GM12892 (cell line): ENCODE measurements at regions not wholly inside any gene's neighbourhood (a gene's known extent, or its start where the extent isn't known, plus 50 kb on each side); places are given as distances from the start of the nearest gene placed in this dataset.
"Not testable (repeated sequence)": the region's sequence is repeated elsewhere in the genome, so short reads cannot be mapped to it uniquely, and the experiment has no call there.

Experiments used
- DNase-seq: peaks from one replicate; pipeline ENCODE4 v3.0.0; 2011; ENCODE audit not compliant: insufficient read length
- FAIRE-seq: peaks from 2 replicates; lab custom pipeline; 2011; peaks lifted over from hg19 to GRCh38; lab: Jason Lieb, UNC
- POLR2A ChIP-seq: IDR thresholded peaks from 2 replicates; pipeline ENCODE4 v1.6.1; 2011; ENCODE audit warnings: low read depth, low read length, control low read depth
- POLR2AphosphoS5 ChIP-seq: IDR thresholded peaks from 2 replicates; pipeline ENCODE4 v1.6.1; 2011; ENCODE audit warnings: low read depth, low read length, control low read depth
- TAF1 ChIP-seq: IDR thresholded peaks from 2 replicates; pipeline ENCODE4 v1.6.1; 2011; ENCODE audit warnings: low read depth, mild to moderate bottlenecking, control low read depth, low read length, borderline replicate concordance

- TF ChIP-seq TAF1 (no peak), POLR2A (no peak), POLR2AphosphoS5 (no peak)
- FAIRE-seq, result no peak
- no peak for DNase-seq
These were observed 903.5 kb downstream of the DNAJB9 start for GRCh38 chr7:109473172-109473571.

- no peak for FAIRE-seq
- no peak for TF ChIP-seq POLR2A
- TF ChIP-seq POLR2AphosphoS5, result no peak
- no peak for TF ChIP-seq TAF1
- no peak for DNase-seq
These were observed 906.7 kb downstream of the DNAJB9 start for GRCh38 chr7:109476409-109476808.

GRCh38 chr7:109479388-109479787 lies 909.7 kb downstream of the DNAJB9 start:
- TF ChIP-seq POLR2AphosphoS5 (no peak), TAF1 (no peak), POLR2A (no peak)
- FAIRE-seq, result no peak
- no peak for DNase-seq

GRCh38 chr7:109490607-109491006 lies 920.9 kb downstream of the DNAJB9 start:
- DNase-seq, FAIRE-seq: not testable (repeated sequence)

- FAIRE-seq, result no peak
These were observed 927.4 kb downstream of the DNAJB9 start for GRCh38 chr7:109497053-109497452.

GRCh38 chr7:109498131-109498530 lies 928.5 kb downstream of the DNAJB9 start:
- DNase-seq (no peak), FAIRE-seq (no peak)
- TF ChIP-seq POLR2AphosphoS5 (no peak), TAF1 (no peak), POLR2A (no peak)

More at GRCh38 chr7:109497053-109497452, 927.4 kb downstream of the DNAJB9 start:
- TF ChIP-seq TAF1 (no peak), POLR2A (no peak), POLR2AphosphoS5 (no peak)
- DNase-seq, result no peak

GRCh38 chr7:109503421-109503820 lies 933.7 kb downstream of the DNAJB9 start:
- TF ChIP-seq TAF1, result no peak
- no peak for TF ChIP-seq POLR2AphosphoS5
- no peak for DNase-seq
- no peak for FAIRE-seq

GRCh38 chr7:109522585-109522984 lies 952.9 kb downstream of the DNAJB9 start:
- TF ChIP-seq POLR2AphosphoS5, result no peak
- no peak for TF ChIP-seq TAF1
- no peak for TF ChIP-seq POLR2A
- FAIRE-seq (no peak), DNase-seq (no peak)

GRCh38 chr7:109527833-109528232 lies 958.2 kb downstream of the DNAJB9 start:
- DNase-seq (no peak), FAIRE-seq (no peak)
- TF ChIP-seq TAF1 (no peak), POLR2A (no peak), POLR2AphosphoS5 (no peak)

- no peak for FAIRE-seq
- no peak for TF ChIP-seq TAF1
- TF ChIP-seq POLR2AphosphoS5, result no peak
- TF ChIP-seq POLR2A, result no peak
- DNase-seq, result no peak
These were observed 960.0 kb downstream of the DNAJB9 start for GRCh38 chr7:109529712-109530111.

- DNase-seq (no peak), FAIRE-seq (no peak)
- TF ChIP-seq POLR2A (no peak), TAF1 (no peak), POLR2AphosphoS5 (no peak)
These were observed 962.8 kb downstream of the DNAJB9 start for GRCh38 chr7:109532262-109532992.

- no peak for DNase-seq
- no peak for FAIRE-seq
- TF ChIP-seq POLR2A (no peak), POLR2AphosphoS5 (no peak), TAF1 (no peak)
These were observed 976.0 kb downstream of the DNAJB9 start for GRCh38 chr7:109545686-109546085.
